HepG2 (cell line): ENCODE measurements at regions not wholly inside any gene's neighbourhood (a gene's known extent, or its start where the extent isn't known, plus 50 kb on each side); places are given as distances from the start of the nearest gene placed in this dataset.
A peak's percentile ranks its signal among the peaks of the same experiment; 100 is the strongest.

Experiments used
- BORCS8-MEF2B ChIP-seq: sonication (generic); formaldehyde crosslinking; IDR thresholded peaks from 2 replicates; pipeline ENCODE4 v1.8.0; 2022; ENCODE audit warnings: mild to moderate bottlenecking, missing genetic modification reagents
- BRF2 ChIP-seq: sonication (generic); formaldehyde crosslinking; IDR thresholded peaks from 2 replicates; pipeline ENCODE4 v1.8.1; 2022; ENCODE audit warnings: mild to moderate bottlenecking, missing genetic modification reagents
- CSRNP1 ChIP-seq: sonication (generic); formaldehyde crosslinking; IDR thresholded peaks from 2 replicates; pipeline ENCODE4 v1.8.1; 2023; ENCODE audit warnings: mild to moderate bottlenecking, missing genetic modification reagents
- DNMT1 ChIP-seq: sonication (generic); formaldehyde crosslinking; IDR thresholded peaks from 2 replicates; pipeline ENCODE4 v1.5.1; 2020; ENCODE audit warnings: mild to moderate bottlenecking, missing genetic modification reagents
- EP300 ChIP-seq, 3 experiments: sonication (generic) in 1 of 3; formaldehyde crosslinking in 1 of 3; IDR thresholded peaks; 2 replicates each; pipeline versions ENCODE4 v1.5.1 to v1.6.1; 2011 to 2020; ENCODE audit warnings: low read depth in 2 of 3, low read length in 2 of 3, borderline replicate concordance in 1 of 3, improper control_type of control experiment in 1 of 3, mild to moderate bottlenecking in 1 of 3, missing genetic modification reagents in 1 of 3, moderate library complexity in 1 of 3
- FOXA1 ChIP-seq, 2 experiments: fragments of 450-650 bp in 1 of 2; sonication (generic) in 1 of 2; formaldehyde crosslinking in 1 of 2; IDR thresholded peaks; 2 replicates each; pipeline versions ENCODE4 v1.4.0 to v1.6.1; 2016 to 2020; ENCODE audit warnings: missing genetic modification reagents in 1 of 2
- FOXP1 ChIP-seq, 2 experiments: fragments of 450-650 bp in 1 of 2; IDR thresholded peaks; 2 replicates each; pipeline ENCODE4 v1.6.1; 2017 to 2018; ENCODE audit warnings: antibody characterized with exemption in 1 of 2
- HMGXB4 ChIP-seq, 2 experiments: sonication (generic) in 1 of 2; formaldehyde crosslinking in 1 of 2; IDR thresholded peaks; 2 replicates each; pipeline versions ENCODE4 v1.4.0 to v1.6.1; 2018 to 2020; ENCODE audit warnings: missing genetic modification reagents in 2 of 2, borderline replicate concordance in 1 of 2, low read depth in 1 of 2, mild to moderate bottlenecking in 1 of 2, missing biosample characterization in 1 of 2
- HNF4A ChIP-seq: sonication (generic); formaldehyde crosslinking; IDR thresholded peaks from 2 replicates; pipeline ENCODE4 v1.4.0; 2020; ENCODE audit warnings: missing genetic modification reagents
- NR2F2 ChIP-seq: IDR thresholded peaks from 2 replicates; pipeline ENCODE4 v1.6.1; 2012; ENCODE audit warnings: low read depth, inconsistent platforms, borderline replicate concordance
- RERE ChIP-seq: IDR thresholded peaks from 2 replicates; pipeline ENCODE4 v1.6.1; 2016; ENCODE audit warnings: low read depth, missing genetic modification reagents, missing compliant biosample characterization
- TOE1 ChIP-seq: sonication (generic); formaldehyde crosslinking; IDR thresholded peaks from 2 replicates; pipeline ENCODE4 v1.4.0; 2020; ENCODE audit warnings: mild to moderate bottlenecking, missing genetic modification reagents
- ZNF138 ChIP-seq: sonication (generic); formaldehyde crosslinking; IDR thresholded peaks from 2 replicates; pipeline ENCODE4 v1.5.0; 2020; ENCODE audit warnings: mild to moderate bottlenecking, low read depth, missing genetic modification reagents
- ZNF800 ChIP-seq: sonication (generic); formaldehyde crosslinking; IDR thresholded peaks from 2 replicates; pipeline ENCODE4 v1.4.0; 2020; ENCODE audit warnings: missing genetic modification reagents

- TF ChIP-seq RERE (peak; percentile 80; the same call in 1 of the 2 replicates), HMGXB4 (CRISPR knock-in tag; IDR thresholded peaks at IDR 0.05; ENCODE audit: borderline replicate concordance in 1 of 2, low read depth in 1 of 2) (peak in 1 of 2 experiments; percentile 33; a peak in 1 of 4 replicates), HNF4A (CRISPR knock-in tag) (peak; percentile 81), CSRNP1 (CRISPR knock-in tag) (no peak), DNMT1 (no peak), FOXP1 (IDR thresholded peaks at IDR 0.05) (no peak), FOXP1 (CRISPR knock-in tag; IDR thresholded peaks at IDR 0.05) (peak; percentile 62; the same call in 1 of the 2 replicates), ZNF138 (CRISPR knock-in tag) (no peak), ZNF800 (CRISPR knock-in tag) (0 out of 2 replicates have a peak, but pooled peaks have one; percentile 27), EP300 (IDR thresholded peaks at IDR 0.05; ENCODE audit: low read depth in 2 of 2, low read length in 2 of 2) (peak in 1 of 2 experiments; percentile 40; a peak in 1 of 4 replicates), EP300 (CRISPR knock-in tag; IDR thresholded peaks at IDR 0.05; ENCODE audit: borderline replicate concordance) (no peak), NR2F2 (peak; percentile 49; the same call in 1 of the 2 replicates), BORCS8-MEF2B (CRISPR knock-in tag) (peak; percentile 68; the same call in 1 of the 2 replicates), FOXA1 (IDR thresholded peaks at IDR 0.05) (no peak), FOXA1 (CRISPR knock-in tag; IDR thresholded peaks at IDR 0.05) (peak; percentile 48; the same call in 1 of the 2 replicates), TOE1 (CRISPR knock-in tag) (no peak), BRF2 (CRISPR knock-in tag) (0 out of 2 replicates have a peak, but pooled peaks have one; percentile 31)
These were observed 117.2 kb upstream of the FZD10 start (continued) for GRCh38 chr12:130044991-130045621.
